ENCODE measurements at regions not wholly inside any gene's neighbourhood (a gene's known extent, or its start where the extent isn't known, plus 50 kb on each side); places are given as distances from the start of the nearest gene placed in this dataset.

- TF ChIP-seq RAD21 (IDR thresholded peaks at IDR 0.05; ENCODE audit: low read length) (no peak), MAX (IDR thresholded peaks at IDR 0.05; ENCODE audit: low read depth) (peak; percentile 61), REST (IDR thresholded peaks at IDR 0.05; ENCODE audit: low read depth, low read length) (peak; percentile 30; the same call in 1 of the 2 replicates), EP300 (IDR thresholded peaks at IDR 0.05; ENCODE audit: borderline replicate concordance in 1 of 2, low read depth in 1 of 2, low read length in 1 of 2) (peak in 1 of 2 experiments; percentile 88; a peak in 2 of 4 replicates), CTCF (IDR thresholded peaks at IDR 0.05) (no peak), JUND (IDR thresholded peaks at IDR 0.05) (peak; percentile 87), USF2 (IDR thresholded peaks at IDR 0.05; ENCODE audit: borderline replicate concordance, low read depth, low read length) (no peak), POLR2AphosphoS5 (IDR thresholded peaks at IDR 0.05; ENCODE audit: low read depth, low read length) (peak; percentile 63; the same call in 1 of the 2 replicates), ZBTB33 (IDR thresholded peaks at IDR 0.05; ENCODE audit: borderline replicate concordance, low read depth) (peak; percentile 58; the same call in 1 of the 2 replicates), SMC3 (IDR thresholded peaks at IDR 0.05; ENCODE audit: low read depth, low read length) (no peak), PBX3 (IDR thresholded peaks at IDR 0.05) (peak; percentile 94), NRF1 (IDR thresholded peaks at IDR 0.05; ENCODE audit: low read depth, low read length) (no peak)
Measured at GRCh38 chr5:96572864-96573512, 89.2 kb upstream of the CAST start.
